ENCODE measurements at regions not wholly inside any gene's neighbourhood (a gene's known extent, or its start where the extent isn't known, plus 50 kb on each side); places are given as distances from the start of the nearest gene placed in this dataset.

DNA sequence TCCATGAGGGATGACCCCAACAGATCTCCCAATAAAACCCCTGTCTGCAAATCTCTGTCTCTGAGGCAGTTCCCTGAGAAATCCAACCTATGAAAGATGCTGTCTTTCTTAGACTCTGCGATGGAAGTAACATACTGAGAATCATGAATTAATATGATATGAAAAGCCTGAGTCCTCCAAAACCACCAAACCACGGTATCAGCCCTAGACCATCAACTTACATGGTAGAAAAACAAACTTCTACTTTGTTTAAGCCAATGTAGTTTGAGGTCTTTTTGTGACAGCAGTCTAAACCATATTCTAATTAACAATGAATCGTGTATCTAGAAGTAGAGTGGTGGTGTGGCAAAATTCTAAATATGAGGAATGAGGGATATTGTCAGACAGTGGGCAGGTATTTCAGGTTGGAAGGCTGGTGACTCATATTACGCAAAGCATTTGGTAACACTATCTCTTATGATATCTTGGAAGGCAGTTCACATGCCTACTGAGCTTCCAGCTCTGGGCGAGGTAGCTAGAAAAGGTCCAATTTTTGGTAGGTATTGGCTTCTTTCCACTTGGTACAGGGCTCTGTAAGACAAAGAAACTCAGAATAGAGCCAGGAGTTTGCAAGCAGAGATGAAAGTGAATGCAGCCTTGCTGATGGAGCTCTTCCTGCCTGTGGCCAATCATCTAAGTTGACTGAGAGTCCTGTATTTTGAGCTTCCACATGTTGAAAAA lies 215.8 kb downstream of the ZFP36L2 start:
- DNase-seq, result peak; percentile 18
- no peak overlapping the region for H3K27ac ChIP-seq

DNA sequence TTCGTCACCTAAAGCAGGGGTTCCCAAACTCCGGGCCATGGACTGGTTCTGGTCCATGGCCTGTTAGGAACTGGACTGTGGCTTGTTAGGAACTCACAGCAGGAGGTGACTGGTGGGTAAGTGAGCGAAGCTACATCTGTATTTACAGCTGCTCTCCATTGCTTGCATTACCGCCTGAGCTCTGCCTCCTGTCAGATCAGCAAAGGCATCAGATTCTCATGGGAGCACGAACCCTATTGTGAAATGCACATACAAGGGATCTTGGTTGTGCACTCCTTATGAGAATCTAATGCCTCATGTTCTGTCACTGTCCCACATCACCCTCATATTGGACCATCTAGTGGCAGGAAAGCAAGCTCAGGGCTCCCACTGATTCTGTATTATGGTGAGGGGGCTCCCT lies 217.0 kb downstream of the ZFP36L2 start:
- TF ChIP-seq, protein P1, sequence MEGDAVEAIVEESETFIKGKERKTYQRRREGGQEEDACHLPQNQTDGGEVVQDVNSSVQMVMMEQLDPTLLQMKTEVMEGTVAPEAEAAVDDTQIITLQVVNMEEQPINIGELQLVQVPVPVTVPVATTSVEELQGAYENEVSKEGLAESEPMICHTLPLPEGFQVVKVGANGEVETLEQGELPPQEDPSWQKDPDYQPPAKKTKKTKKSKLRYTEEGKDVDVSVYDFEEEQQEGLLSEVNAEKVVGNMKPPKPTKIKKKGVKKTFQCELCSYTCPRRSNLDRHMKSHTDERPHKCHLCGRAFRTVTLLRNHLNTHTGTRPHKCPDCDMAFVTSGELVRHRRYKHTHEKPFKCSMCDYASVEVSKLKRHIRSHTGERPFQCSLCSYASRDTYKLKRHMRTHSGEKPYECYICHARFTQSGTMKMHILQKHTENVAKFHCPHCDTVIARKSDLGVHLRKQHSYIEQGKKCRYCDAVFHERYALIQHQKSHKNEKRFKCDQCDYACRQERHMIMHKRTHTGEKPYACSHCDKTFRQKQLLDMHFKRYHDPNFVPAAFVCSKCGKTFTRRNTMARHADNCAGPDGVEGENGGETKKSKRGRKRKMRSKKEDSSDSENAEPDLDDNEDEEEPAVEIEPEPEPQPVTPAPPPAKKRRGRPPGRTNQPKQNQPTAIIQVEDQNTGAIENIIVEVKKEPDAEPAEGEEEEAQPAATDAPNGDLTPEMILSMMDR (IDR thresholded peaks at IDR 0.05), result no peak
- DNase-seq, result no peak
- no peak overlapping the region for H3K27ac ChIP-seq

More for the DNA sequence above, 215.8 kb downstream of the ZFP36L2 start:
- no peaks in the 10 kb centered on the region for H3K4me1 ChIP-seq
- no peak overlapping the region for H3K4me3 ChIP-seq
- no peaks in the 10 kb centered on the region for H3K27me3 ChIP-seq
- peak overlapping the region in 1 of 2 donors; percentile 0 for H3K9ac ChIP-seq (ENCODE audit: low read depth in 2 of 2, low read length in 2 of 2)
- no peaks in the 10 kb centered on the region for H3K36me3 ChIP-seq
- TF ChIP-seq, protein P1 (IDR thresholded peaks at IDR 0.05), result no peak
- intact Hi-C loops (cut with DNase I), result no loop called here
- no peaks in the 10 kb centered on the region for H3K9me3 ChIP-seq

DNA sequence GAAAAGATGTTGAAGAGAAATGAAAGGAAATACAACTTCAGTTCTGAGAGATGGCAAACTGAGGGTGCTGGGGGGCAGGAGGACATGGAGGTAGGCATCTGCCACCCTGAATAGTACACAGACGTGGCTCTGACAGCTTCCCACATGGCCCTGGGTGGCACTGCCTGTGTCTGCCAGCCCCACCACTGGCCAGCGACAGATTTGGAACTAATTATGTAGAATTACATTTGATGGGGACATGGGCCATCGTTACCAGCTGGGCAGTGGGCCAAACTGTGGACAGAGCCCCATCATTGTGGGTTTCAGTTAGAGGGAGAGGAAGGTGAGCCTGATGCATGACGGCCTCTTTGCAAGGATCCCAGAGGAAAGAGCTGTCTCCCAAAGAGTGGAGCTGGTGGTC lies 216.0 kb upstream of the HAAO start:
- H3K9ac ChIP-seq (ENCODE audit: low read depth in 2 of 2, low read length in 2 of 2), result no peak overlapping the region
- H3K4me1 ChIP-seq, result peaks cover 7% of the 10 kb centered on the region
- H3K4me3 ChIP-seq, result no peak overlapping the region
- intact Hi-C loops (cut with DNase I), result no loop called here
- H3K27me3 ChIP-seq, result no peaks in the 10 kb centered on the region
- H3K9me3 ChIP-seq, result no peaks in the 10 kb centered on the region
- no peak for DNase-seq
- no peaks in the 10 kb centered on the region for H3K36me3 ChIP-seq
- no peak overlapping the region for H3K27ac ChIP-seq
- TF ChIP-seq, protein P1 (IDR thresholded peaks at IDR 0.05), result no peak

More for the DNA sequence above, 217.0 kb downstream of the ZFP36L2 start:
- H3K4me1 ChIP-seq, result peaks cover 6% of the 10 kb centered on the region
- H3K27me3 ChIP-seq, result no peaks in the 10 kb centered on the region
- no peaks in the 10 kb centered on the region for H3K36me3 ChIP-seq
- H3K9ac ChIP-seq (ENCODE audit: low read depth in 2 of 2, low read length in 2 of 2), result no peak overlapping the region
- intact Hi-C loops (cut with DNase I), result no loop called here
- H3K9me3 ChIP-seq, result no peaks in the 10 kb centered on the region
- no peak overlapping the region for H3K4me3 ChIP-seq

DNA sequence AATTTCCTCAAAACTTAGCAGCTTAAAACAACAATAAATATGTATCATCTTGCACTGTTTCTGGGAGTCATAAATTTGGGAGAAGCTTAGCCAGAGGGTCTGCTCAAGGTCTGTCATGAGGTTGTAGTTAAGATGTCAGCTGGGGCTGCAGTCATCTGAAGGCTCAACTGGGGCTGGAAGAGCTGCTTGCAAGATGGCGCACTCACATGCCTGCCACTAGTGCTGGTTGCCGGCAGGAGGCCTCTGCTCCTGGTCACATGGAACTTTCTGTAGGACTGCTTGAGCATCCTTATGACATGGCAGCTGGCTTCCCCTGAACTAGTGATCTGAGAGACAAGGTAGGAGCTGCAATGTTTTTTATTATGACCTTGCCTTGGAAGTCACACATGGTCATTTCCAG lies 215.5 kb upstream of the HAAO start:
- intact Hi-C loops (cut with DNase I), result no loop called here
- Histone ChIP-seq H3K36me3 (no peaks in the 10 kb centered on the region), H3K4me1 (peaks cover 7% of the 10 kb centered on the region), H3K27ac (no peak overlapping the region), H3K9me3 (no peaks in the 10 kb centered on the region), H3K4me3 (no peak overlapping the region), H3K27me3 (no peaks in the 10 kb centered on the region), H3K9ac (ENCODE audit: low read depth in 2 of 2, low read length in 2 of 2) (no peak overlapping the region)
- TF ChIP-seq, protein P1 (IDR thresholded peaks at IDR 0.05), result no peak
- DNase-seq, result no peak

DNA sequence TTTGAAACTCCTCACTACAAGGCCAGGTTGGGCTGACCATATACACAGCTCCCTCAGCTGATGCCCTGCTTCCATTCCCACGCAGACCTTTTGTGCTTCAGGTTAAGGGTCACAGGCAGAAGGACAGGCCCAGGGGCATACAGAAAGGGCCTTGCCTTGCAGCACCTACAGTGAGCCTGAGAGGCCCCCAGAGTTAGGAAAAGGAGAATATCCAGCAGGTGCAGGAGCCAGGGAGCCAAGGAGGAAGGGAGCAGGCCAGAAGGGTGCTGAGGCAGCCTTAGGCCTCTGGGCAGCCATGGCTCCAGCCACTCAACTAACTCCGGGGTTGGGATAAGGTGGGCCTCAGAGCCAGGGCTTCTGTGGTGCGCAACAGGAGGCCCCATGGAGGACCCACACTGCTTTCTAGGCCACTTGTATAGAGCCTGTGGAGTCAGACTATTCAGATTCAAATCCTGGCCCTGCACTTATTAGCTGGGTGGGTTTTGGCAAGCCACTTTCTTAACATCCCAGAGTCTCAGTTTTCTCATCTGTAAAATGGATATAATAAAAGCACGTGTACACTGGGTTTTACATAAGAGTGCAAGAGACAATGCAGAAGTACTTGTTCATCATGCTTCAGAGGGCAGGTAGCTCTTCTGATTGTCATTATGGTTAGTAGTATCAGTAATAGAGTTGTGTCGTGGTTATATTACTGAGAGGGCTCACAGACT lies 214.6 kb upstream of the HAAO start:
- H3K4me1 ChIP-seq, result peaks cover 7% of the 10 kb centered on the region
- TF ChIP-seq, protein P1 (IDR thresholded peaks at IDR 0.05), result no peak
- intact Hi-C loops (cut with DNase I), result no loop called here
- H3K27me3 ChIP-seq, result no peaks in the 10 kb centered on the region
- H3K27ac ChIP-seq, result peak overlapping the region; percentile 84
- no peak for DNase-seq
- H3K4me3 ChIP-seq, result no peak overlapping the region
- no peaks in the 10 kb centered on the region for H3K36me3 ChIP-seq
- peak overlapping the region in 1 of 2 donors; percentile 90 for H3K9ac ChIP-seq (ENCODE audit: low read depth in 2 of 2, low read length in 2 of 2)
- H3K9me3 ChIP-seq, result no peaks in the 10 kb centered on the region
